ENCODE measurements at regions not wholly inside any gene's neighbourhood (a gene's known extent, or its start where the extent isn't known, plus 50 kb on each side); places are given as distances from the start of the nearest gene placed in this dataset.
A peak's percentile ranks its signal among the peaks of the same experiment; 100 is the strongest.

DNA sequence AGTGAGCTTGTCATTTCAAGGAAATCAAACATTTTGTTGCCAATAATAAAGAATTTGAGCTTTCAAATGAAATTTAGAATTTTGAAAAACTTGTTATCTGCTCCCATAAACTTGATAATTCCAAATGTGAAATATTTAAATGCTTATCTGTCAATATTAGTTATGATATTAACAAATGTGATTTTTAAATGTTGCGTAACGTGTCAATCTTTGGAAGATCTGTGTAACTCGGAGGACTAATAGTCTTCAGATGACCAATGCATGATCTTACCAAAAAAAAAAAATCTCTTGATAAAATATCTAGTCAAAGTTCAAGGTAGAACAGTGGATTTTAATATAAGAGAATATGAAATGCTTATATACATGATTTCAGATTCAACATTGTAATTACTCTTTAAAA lies 274.5 kb upstream of the HSF2 start:
- DNase-seq (ENCODE audit: low spot score), result no peak

DNA sequence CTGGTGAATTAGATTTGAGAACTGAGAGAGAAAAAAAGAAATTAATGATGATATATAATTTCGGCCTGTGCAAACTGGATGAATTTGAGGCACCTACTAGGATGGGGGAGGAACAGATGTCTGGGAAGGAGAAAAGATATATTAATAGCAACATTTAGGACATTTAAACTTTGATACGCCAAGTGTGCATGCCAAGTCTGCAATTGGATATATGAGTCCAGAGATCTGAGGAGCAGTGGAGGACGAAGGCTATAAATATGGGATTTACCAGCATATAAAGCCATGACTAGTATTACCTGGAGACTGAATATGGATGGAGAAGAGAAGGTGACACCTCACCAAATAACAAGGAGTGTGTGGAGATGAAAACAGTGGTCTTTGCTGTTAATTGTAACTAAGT lies 272.6 kb upstream of the HSF2 start:
- no peak for DNase-seq (ENCODE audit: low spot score)

DNA sequence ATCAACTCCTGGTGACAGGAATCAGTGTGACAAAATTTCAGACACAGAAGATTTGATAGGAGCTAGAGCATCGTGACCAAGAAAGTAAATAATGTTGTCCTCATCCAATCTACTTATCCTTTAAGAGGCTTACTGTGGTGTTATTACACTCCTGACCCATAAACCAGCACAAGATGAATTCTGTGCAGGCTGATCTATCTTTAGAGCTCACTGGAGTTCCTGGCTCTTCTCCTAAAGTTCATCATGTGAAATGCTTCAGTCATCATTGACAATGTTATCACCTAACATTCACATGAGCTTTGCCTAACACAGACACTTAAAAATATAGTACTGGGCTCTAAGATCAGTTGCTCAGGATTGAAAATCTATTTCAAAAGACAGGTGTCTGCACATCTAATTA lies 271.0 kb upstream of the HSF2 start:
- DNase-seq (ENCODE audit: low spot score), result no peak

GRCh38 chr6:122129313-122130025 lies 270.0 kb upstream of the HSF2 start:
- DNase-seq (ENCODE audit: low spot score), result no peak

- DNase-seq (ENCODE audit: low spot score), result no peak
Observed at GRCh38 chr6:122130026-122130348, 269.5 kb upstream of the HSF2 start.

DNA sequence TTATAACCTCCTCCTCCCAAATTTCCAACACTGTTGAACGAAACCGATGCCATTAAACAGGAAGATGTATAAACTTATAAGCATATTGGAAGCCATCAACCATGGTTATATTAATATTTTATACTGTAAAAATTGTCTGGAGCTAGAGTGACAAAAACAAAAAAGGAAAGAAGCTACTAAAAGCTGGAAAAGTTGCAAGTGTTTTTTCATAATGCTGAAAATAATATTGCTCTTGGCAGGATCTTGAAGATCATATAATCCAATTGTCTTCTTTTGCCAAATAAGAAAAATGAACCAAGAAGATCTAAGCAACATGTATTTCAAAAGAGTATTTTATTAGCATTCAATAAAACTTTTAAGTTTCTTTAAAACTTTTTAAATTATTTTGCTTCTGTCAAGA lies 268.9 kb upstream of the HSF2 start:
- no peak for DNase-seq (ENCODE audit: low spot score)

- no peak for DNase-seq (ENCODE audit: low spot score)
Observed at GRCh38 chr6:122136386-122136785, 263.1 kb upstream of the HSF2 start.

DNA sequence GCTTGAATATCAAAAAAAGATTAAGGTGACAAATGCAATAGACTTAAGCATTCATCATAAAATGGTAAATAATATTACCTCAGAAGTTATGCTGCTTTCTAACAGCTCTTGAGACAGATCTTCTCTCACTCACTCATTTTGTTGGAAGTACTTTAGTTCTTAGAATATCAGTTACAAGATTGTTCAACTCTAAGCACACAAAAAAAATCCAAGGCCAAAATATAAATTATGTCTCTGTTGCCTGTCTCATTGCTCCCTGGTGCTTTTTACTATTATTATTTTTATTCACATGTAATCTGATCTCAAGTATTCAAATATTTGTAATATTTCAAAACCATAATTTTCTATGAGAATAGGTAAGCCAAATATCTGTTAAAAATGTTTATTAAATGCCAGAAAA lies 259.4 kb upstream of the HSF2 start:
- DNase-seq (ENCODE audit: low spot score), result no peak

GRCh38 chr6:122141246-122141645 lies 258.2 kb upstream of the HSF2 start:
- no peak for DNase-seq (ENCODE audit: low spot score)

DNA sequence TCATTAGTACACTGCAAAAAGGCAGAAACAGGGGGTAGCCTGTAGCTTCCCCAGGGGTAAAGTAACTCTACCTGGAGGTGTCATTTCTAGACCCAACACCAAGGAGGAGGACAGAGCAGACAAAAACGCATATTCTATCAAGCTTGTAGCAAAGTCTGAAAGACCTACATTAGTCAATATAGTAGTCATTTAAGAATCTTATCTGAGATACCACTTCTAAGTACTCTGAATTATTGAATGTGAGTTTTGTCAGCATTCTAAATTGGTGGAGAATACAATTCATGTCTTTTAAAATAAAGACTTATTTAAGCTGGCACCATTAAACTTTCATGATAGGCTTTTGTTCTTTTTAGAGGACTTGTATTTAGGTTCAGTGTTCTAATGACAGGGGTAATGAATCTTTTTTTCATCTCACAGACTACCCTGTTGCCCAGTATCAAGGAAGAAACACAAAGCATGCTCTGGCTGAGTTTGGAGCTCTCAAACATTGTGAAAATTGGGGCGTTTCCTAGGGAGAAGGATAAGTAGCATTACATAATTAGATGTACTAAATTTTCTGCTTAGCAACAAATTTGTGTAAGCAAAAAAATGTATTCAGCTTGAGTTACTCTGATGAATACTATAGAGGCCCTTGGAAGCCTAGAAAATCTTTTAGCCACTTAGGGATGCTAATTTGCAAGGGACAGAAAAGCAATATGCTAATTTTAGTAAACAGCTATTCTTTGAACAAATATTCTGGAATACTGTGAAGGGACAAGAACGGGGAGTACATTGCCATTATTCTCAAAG lies 255.4 kb upstream of the HSF2 start:
- DNase-seq (ENCODE audit: low spot score), result no peak

DNA sequence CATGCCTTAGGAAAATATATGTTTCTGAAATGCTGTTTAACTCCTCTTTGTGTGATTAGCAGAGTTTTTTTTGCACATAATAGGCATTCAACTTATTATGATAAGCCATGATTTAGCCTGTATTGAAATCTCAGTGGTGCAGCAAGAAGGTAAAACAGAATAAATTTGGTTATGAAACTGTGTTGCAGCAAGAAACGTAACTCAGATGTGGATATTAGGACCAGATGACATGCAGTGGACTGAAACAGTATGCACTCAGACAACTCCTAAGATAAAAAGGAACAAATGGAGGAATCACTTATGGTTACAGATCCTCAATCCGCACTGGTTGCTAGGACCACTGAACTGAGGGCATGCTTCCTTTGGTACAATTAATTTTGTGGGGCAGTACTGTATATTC lies 254.2 kb upstream of the HSF2 start:
- no peak for DNase-seq (ENCODE audit: low spot score)

DNA sequence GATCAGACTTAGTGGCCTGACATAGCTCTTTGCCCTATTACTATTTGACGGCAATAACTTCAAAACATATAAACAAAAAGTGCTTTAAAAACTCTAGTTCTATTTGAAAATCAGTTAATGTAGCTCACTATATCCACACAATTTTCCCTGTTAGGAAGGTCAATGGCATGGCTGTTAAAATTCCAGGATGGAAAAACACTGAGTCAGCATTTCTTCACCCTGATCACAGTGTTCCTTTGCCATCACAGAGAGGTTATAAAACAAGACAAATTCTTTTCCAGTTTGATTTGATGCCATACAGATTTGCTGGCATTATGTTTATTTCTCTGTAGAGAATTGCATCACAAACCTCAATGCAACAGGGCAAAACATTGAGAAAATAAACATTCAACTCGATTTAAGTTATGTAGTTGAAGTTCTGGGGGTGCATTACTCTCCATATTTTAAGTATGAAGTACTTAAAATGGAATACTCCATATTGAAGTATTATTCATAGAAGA lies 253.7 kb upstream of the HSF2 start:
- no peak for DNase-seq (ENCODE audit: low spot score)

DNA sequence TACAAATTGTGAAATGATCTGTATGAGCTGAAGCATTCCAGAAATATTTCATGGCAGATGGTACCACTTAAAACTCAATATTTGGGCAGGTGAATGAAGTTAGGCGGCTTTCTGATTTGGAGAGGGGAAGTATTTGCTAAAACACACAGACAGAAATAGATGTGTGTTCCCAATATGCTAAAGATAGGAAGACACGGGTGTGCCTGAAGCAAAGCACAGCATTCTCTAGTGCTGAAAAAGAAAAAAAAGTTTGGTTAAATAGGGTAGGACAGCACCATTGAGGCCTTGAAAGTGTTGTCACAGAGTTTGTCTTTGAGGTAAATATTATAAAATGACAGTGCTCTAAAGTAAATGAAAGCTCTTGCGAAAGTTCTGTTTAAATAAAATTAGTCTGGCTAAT lies 252.2 kb upstream of the HSF2 start:
- DNase-seq (ENCODE audit: low spot score), result no peak

- no peak for DNase-seq (ENCODE audit: low spot score)
Observed at GRCh38 chr6:122151066-122151465, 248.4 kb upstream of the HSF2 start.

DNA sequence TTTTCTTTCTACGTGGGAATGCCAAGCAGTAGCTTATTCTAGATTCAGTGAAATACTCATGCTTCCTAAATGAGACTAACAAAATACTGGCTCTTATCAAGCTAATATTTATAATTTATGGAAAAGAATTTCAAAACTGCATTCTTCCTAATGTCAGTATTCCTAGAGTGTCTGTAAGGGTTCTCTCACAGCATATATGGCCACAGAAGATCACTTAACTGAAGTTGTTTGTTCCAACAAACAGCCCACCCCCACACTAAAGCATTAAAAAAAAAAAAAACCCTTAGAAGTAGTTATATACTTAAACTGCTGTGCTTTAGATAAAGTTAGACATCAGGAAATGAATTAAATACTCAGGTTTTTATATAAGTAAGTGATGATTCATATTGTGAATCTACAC lies 247.7 kb upstream of the HSF2 start:
- DNase-seq (ENCODE audit: low spot score), result no peak

GRCh38 chr6:122153557-122153956 lies 245.9 kb upstream of the HSF2 start:
- DNase-seq (ENCODE audit: low spot score), result peak; percentile 5

- no peak for DNase-seq (ENCODE audit: low spot score)
Observed at GRCh38 chr6:122154155-122154554, 245.3 kb upstream of the HSF2 start.

- no peak for DNase-seq (ENCODE audit: low spot score)
Observed at GRCh38 chr6:122154912-122155575, 244.4 kb upstream of the HSF2 start.

DNA sequence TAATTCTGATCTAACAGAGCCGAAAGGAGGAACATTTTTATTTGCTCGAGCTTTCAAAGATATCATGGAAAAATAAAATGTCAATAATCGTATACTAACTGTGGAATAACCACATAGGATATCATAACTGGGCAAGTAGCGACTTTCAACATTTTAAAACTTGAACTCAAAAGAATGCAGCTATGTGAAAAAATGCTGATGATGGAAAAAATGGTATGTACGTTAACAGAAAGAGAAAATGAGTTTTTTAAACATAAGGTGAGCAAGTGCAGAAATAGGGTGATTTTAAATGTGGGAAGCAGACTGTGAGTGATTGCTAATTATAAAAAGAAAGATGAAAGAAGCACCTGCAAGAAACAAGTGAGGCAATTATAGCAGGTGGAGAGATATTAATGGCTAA lies 238.3 kb upstream of the HSF2 start:
- no peak for DNase-seq (ENCODE audit: low spot score)

- no peak for DNase-seq (ENCODE audit: low spot score)
Observed at GRCh38 chr6:122165014-122165413, 234.4 kb upstream of the HSF2 start.

- DNase-seq (ENCODE audit: low spot score), result no peak
Observed at GRCh38 chr6:122170274-122170673, 229.2 kb upstream of the HSF2 start.

DNA sequence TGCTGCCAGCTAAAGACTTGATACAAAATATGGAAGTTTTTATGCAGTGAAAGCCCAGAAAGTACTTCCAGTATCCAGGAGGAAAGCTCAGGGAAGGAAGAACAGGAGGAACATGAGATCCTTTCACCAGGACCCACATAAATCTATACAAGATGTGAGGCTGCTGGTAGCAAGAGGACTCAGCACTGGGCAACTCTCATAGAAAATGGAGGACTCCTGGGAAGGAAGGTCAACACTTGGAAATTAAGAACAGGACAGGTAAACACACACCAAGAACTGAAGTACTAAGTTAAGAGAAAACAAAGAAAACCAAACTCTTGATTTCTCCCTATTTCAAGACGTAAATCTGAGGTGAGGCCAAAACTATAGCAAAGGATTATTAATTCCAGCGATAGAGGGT lies 220.5 kb upstream of the HSF2 start:
- DNase-seq (ENCODE audit: low spot score), result no peak

DNA sequence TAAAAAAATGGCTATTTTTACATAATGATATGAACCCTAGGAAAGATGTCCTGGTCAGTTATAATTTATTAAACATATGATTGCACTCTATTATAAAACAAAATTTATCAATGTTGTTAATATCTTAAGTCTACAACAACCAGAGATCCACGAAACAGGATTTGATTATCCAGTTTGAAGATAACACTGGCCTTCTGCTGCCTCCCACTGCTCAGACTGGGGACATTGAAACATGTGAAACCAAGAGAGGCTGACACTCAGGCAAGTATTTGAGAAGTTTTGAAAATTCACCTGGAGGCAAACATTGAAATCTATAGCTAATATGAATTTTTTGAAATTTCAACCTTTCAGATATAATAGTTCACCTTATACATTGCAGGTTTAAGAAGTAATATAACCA lies 219.3 kb upstream of the HSF2 start:
- DNase-seq (ENCODE audit: low spot score), result no peak

Measured in kidney capillary endothelial cell (primary cell).